ENCODE measurements at regions not wholly inside any gene's neighbourhood (a gene's known extent, or its start where the extent isn't known, plus 50 kb on each side); places are given as distances from the start of the nearest gene placed in this dataset.

GRCh38 chr12:115752156-115752555 is 525.3 kb downstream of the MED13L start (continued):
- TF ChIP-seq POLR2A (IDR thresholded peaks at IDR 0.05; ENCODE audit: control extremely low read depth in 1 of 2, low read depth in 2 of 2, low read length in 2 of 2): no peak
- no peak for TF ChIP-seq FOSL1 (IDR thresholded peaks at IDR 0.05; ENCODE audit: insufficient read depth, low read depth, low read length)
- TF ChIP-seq, protein P1, sequence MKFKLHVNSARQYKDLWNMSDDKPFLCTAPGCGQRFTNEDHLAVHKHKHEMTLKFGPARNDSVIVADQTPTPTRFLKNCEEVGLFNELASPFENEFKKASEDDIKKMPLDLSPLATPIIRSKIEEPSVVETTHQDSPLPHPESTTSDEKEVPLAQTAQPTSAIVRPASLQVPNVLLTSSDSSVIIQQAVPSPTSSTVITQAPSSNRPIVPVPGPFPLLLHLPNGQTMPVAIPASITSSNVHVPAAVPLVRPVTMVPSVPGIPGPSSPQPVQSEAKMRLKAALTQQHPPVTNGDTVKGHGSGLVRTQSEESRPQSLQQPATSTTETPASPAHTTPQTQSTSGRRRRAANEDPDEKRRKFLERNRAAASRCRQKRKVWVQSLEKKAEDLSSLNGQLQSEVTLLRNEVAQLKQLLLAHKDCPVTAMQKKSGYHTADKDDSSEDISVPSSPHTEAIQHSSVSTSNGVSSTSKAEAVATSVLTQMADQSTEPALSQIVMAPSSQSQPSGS (IDR thresholded peaks at IDR 0.05; ENCODE audit: low read length): no peak

All from H1 (cell line).